Neuron (in vitro differentiated cells): ENCODE measurements at regions not wholly inside any gene's neighbourhood (a gene's known extent, or its start where the extent isn't known, plus 50 kb on each side); places are given as distances from the start of the nearest gene placed in this dataset.

Source experiments
- H2AFZ ChIP-seq: one replicate; pipeline ENCODE4 v1.6.1; 2013; ENCODE audit warnings: low read depth, mild to moderate bottlenecking, inconsistent platforms, low read length, moderate library complexity
- H3K27me3 ChIP-seq: one replicate; pipeline ENCODE4 v1.6.1; 2013; ENCODE audit warnings: low read length; ENCODE audit not compliant: insufficient read depth
- H3K36me3 ChIP-seq: one replicate; pipeline ENCODE4 v1.6.1; 2013; ENCODE audit warnings: low read length; ENCODE audit not compliant: insufficient read depth
- H3K4me1 ChIP-seq: one replicate; pipeline ENCODE4 v1.6.1; 2013; ENCODE audit warnings: low read length; ENCODE audit not compliant: insufficient read depth
- H3K4me3 ChIP-seq: 2 replicates; pipeline ENCODE4 v1.5.1; 2013; ENCODE audit warnings: mild to moderate bottlenecking, low read length, moderate library complexity
- H3K9me3 ChIP-seq: one replicate; pipeline ENCODE4 v1.6.1; 2013; ENCODE audit warnings: low read length

DNA sequence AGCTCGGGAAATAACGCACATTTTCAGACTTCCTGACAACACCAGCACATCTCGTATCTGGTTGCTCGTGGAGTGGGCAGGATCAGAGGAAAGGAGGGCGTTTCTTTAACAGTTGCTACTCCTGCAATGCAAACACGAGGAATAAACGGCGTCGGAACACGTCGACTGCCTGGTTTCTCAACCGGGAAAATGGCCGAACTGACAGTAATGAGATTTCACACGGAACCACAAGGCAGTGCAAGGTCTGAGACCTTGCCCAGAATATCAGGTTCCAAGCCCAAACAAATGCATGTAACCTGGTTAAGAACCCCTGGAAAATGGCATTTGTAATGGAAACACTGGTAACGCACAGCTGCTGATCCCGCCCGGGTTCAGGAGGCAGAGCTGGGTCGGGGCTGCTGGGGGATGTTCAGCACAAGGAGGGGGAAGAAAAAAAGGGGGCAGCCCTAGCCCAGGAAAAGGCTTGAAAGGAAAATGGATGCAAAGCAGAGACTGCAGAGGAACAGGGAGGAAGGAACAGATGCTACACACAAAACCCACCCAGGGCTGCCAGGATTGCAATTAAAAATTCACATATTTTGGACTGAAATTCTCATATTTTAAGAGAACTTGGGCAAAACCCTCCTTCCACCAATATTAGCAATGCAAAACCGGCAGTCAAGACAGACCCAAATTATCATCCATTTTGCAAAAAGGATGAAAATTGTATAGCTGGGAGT lies 61.6 kb upstream of the KLHL29 start:
- Histone ChIP-seq H3K4me1 (no peaks in the 10 kb centered on the region), H3K4me3 (no peak overlapping the region), H3K9me3 (no peaks in the 10 kb centered on the region), H2AFZ (no peak overlapping the region), H3K36me3 (no peaks in the 10 kb centered on the region), H3K27me3 (no peaks in the 10 kb centered on the region)

DNA sequence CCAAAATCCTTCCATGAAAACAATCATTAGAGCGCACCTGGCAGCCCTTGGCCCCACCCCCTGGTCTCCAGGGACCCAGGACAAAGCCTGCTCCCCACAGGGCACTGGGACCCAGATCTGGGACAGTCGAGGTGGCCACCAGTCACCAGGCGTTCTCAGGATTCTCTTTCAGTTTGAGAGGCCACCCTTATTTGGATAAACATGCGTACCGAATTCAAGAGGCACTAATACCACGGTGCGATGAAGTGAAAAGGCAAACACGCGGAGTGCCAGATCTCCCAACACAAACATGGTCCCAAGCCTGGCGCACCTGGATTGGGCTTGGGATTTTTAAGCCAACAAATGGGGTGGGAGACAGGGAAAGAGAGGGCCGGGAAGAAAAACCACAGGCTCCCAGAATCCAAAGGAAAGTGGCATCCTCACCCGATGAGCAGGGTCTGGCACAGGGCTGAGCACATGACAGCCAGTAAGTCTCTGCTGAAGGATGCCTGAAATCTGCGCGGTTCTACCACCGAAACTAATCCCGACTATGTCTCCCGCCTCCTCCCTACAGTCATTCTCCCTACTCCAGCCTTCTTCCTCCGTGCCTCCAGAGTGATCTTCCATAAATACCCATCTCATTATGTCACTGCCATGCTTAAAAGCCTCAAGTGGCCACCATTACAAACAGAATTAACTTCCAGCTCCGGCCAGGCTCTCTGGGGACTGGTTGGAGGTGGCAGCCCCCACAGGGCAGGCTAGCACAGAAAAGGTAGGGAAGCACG lies 60.9 kb upstream of the KLHL29 start:
- H3K27me3 ChIP-seq, result no peaks in the 10 kb centered on the region
- H3K9me3 ChIP-seq, result no peaks in the 10 kb centered on the region
- no peaks in the 10 kb centered on the region for H3K4me1 ChIP-seq
- no peak overlapping the region for H3K4me3 ChIP-seq
- H2AFZ ChIP-seq, result no peak overlapping the region
- no peaks in the 10 kb centered on the region for H3K36me3 ChIP-seq

DNA sequence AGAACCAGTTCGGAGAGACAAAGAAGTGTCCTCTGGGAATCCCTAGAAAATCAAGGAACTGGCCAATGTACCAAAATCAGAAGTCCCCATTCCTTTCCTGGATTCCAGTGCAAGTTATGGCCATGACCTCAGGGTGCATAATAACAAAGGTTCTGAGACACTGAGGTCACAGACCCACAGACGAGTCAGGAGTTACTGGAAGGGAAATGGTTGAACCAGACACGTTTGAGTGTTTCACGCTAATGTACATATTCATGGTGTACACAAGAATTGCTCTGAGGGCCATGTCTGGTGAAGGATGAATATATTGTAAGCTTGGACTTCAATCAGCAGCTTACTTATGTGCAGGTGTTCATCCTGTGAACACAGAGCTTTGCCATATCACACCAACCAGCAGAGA lies 58.6 kb upstream of the KLHL29 start:
- no peaks in the 10 kb centered on the region for H3K9me3 ChIP-seq
- H3K4me3 ChIP-seq, result no peak overlapping the region
- no peaks in the 10 kb centered on the region for H3K27me3 ChIP-seq
- no peaks in the 10 kb centered on the region for H3K4me1 ChIP-seq
- H2AFZ ChIP-seq, result no peak overlapping the region
- no peaks in the 10 kb centered on the region for H3K36me3 ChIP-seq

DNA sequence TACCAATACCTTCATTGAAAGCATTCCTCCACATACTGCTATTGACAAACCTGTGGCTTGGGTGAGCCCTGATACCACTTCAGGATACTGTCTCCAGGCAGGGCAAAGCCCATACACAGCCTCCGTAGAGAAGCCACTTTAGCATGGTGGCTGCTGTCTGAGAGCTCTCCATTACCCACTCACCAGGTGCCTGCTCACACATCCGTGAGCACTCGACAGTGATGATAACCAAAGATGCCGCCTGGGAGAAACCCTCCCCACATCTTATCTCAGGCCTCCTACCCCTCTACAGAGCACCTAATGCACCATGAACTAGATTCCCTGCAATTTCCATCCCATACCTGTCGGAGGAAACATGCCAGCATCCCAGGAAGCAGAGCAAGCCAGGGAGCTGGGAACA lies 57.6 kb upstream of the KLHL29 start:
- Histone ChIP-seq H3K9me3 (no peaks in the 10 kb centered on the region), H2AFZ (no peak overlapping the region), H3K36me3 (no peaks in the 10 kb centered on the region), H3K4me1 (no peaks in the 10 kb centered on the region), H3K27me3 (no peaks in the 10 kb centered on the region), H3K4me3 (no peak overlapping the region)

DNA sequence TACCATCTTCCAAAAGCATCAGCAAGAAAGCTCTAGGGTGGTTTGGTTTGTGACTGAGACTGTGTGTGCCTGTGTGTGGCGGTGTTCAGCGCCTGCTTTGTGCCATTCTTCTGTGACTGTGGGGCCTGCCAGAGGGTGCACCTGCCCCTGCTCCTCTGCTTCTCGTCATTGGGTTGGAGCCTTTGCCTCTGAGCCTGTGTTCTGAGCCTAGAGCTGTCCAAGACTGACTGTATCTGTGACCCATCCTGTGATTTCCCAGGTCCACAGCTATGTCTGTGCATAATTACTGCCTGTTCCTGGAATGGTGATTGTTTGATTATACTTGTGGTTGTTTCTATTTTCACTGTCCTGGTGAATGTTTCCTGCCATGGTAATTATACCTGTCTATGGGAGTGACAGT lies 57.1 kb upstream of the KLHL29 start:
- no peaks in the 10 kb centered on the region for H3K36me3 ChIP-seq
- H2AFZ ChIP-seq, result no peak overlapping the region
- no peaks in the 10 kb centered on the region for H3K9me3 ChIP-seq
- no peak overlapping the region for H3K4me3 ChIP-seq
- H3K27me3 ChIP-seq, result no peaks in the 10 kb centered on the region
- H3K4me1 ChIP-seq, result no peaks in the 10 kb centered on the region

DNA sequence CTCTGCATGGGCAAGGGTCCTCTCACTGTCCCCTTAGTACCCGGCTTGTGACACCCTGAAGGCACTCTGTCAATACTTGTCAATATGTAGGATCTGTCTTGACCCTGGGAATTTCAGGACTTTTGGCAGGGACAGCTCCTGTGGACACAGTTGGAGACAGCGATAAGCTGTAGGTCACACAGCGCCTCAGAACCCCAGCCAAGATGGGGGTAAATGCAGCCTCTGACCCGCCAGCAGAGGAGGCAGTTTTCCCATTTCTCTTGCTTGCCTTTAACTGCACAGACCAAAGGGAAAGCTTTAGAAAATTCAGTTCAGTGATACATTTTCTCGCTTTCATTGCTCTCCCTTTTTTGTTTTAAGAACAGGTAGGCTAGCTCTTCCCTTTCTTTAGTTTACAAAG lies 54.8 kb upstream of the KLHL29 start:
- Histone ChIP-seq H3K36me3 (no peaks in the 10 kb centered on the region), H2AFZ (no peak overlapping the region), H3K27me3 (peaks cover 4% of the 10 kb centered on the region), H3K9me3 (no peaks in the 10 kb centered on the region), H3K4me3 (no peak overlapping the region), H3K4me1 (no peaks in the 10 kb centered on the region)
